DND-41 (cell line): ENCODE measurements at regions not wholly inside any gene's neighbourhood (a gene's known extent, or its start where the extent isn't known, plus 50 kb on each side); places are given as distances from the start of the nearest gene placed in this dataset.

Experiments used
- ATAC-seq: fragments of 200-7000 bp; cut with Tn5 transposase; 3 replicates; pipeline ENCODE4 v1.9.1; 2021; ENCODE audit warnings: low read depth; ENCODE audit not compliant: insufficient read depth
- DNase-seq: peaks from one replicate; pipeline ENCODE4 v3.0.0-alpha.2; 2020
- H2AFZ ChIP-seq: 2 replicates; pipeline ENCODE4 v1.6.0; 2012; ENCODE audit warnings: low read depth, low read length
- H3K27ac ChIP-seq: 2 replicates; pipeline ENCODE4 v1.5.1; 2012; ENCODE audit warnings: low read length, inconsistent platforms
- H3K27me3 ChIP-seq: fragments of 200-600 bp; sonication (generic); 2 replicates; pipeline ENCODE4 v1.6.0; 2012; ENCODE audit warnings: low read length, mild to moderate bottlenecking, inconsistent platforms; ENCODE audit not compliant: insufficient read depth, poor library complexity
- H3K36me3 ChIP-seq: 2 replicates; pipeline ENCODE4 v1.5.1; 2012; ENCODE audit warnings: low read length, inconsistent platforms; ENCODE audit not compliant: insufficient read depth
- H3K4me1 ChIP-seq: 2 replicates; pipeline ENCODE4 v1.5.1; 2012; ENCODE audit warnings: mild to moderate bottlenecking, low read length; ENCODE audit not compliant: insufficient read depth
- H3K4me2 ChIP-seq: 2 replicates; pipeline ENCODE4 v1.6.0; 2012; ENCODE audit warnings: mild to moderate bottlenecking, moderate library complexity, low read length, inconsistent platforms; ENCODE audit not compliant: insufficient read depth
- H3K4me3 ChIP-seq, 2 experiments: fragments of 200-600 bp in 1 of 2; shearing (Covaris generic) in 1 of 2; 2 replicates each; pipeline ENCODE4 v1.5.1; 2012 to 2016; ENCODE audit warnings: inconsistent platforms in 2 of 2, low read length in 2 of 2, mild to moderate bottlenecking in 2 of 2, low read depth in 1 of 2, moderate library complexity in 1 of 2
- H3K79me2 ChIP-seq: 2 replicates; pipeline ENCODE4 v1.6.0; 2012; ENCODE audit warnings: low read length, inconsistent platforms; ENCODE audit not compliant: insufficient read depth
- H3K9ac ChIP-seq: 2 replicates; pipeline ENCODE4 v1.6.0; 2012; ENCODE audit warnings: low read depth, mild to moderate bottlenecking, inconsistent platforms, low read length, moderate library complexity
- H3K9me3 ChIP-seq: 2 replicates; pipeline ENCODE4 v1.5.1; 2012; ENCODE audit warnings: low read length, moderate library complexity, mild to moderate bottlenecking, inconsistent platforms; ENCODE audit not compliant: insufficient read depth, severe bottlenecking
- H4K20me1 ChIP-seq: 2 replicates; pipeline ENCODE4 v1.6.0; 2012; ENCODE audit warnings: low read length; ENCODE audit not compliant: insufficient read depth
- CTCF ChIP-seq: IDR thresholded peaks from 2 replicates; pipeline ENCODE4 v1.5.1; 2012; ENCODE audit warnings: borderline replicate concordance, low read length, moderate library complexity, mild to moderate bottlenecking; ENCODE audit not compliant: poor library complexity, severe bottlenecking; ENCODE audit errors: extremely low read depth
- EZH2 ChIP-seq: IDR thresholded peaks from 3 replicates; pipeline ENCODE4 v1.6.1; 2012; ENCODE audit warnings: borderline replicate concordance, low read depth, mild to moderate bottlenecking, moderate library complexity, low read length, inconsistent platforms; ENCODE audit not compliant: severe bottlenecking

GRCh38 chr1:60563777-60564535 is 490.4 kb upstream of the C1orf87 start:
- Histone ChIP-seq H3K4me3 (no peak overlapping the region), H3K9ac (no peak overlapping the region), H3K36me3 (no peaks in the 10 kb centered on the region), H3K4me2 (no peak overlapping the region), H3K9me3 (no peaks in the 10 kb centered on the region), H3K27me3 (no peaks in the 10 kb centered on the region), H3K4me1 (no peaks in the 10 kb centered on the region), H3K27ac (no peak overlapping the region), H2AFZ (no peak overlapping the region), H4K20me1 (no peaks in the 10 kb centered on the region), H3K79me2 (no peaks in the 10 kb centered on the region)
- ATAC-seq, result no peak
- no peak for TF ChIP-seq EZH2
- no peak for TF ChIP-seq CTCF
- DNase-seq, result no peak

- Histone ChIP-seq H3K27ac (no peak overlapping the region), H4K20me1 (no peaks in the 10 kb centered on the region), H3K4me3 (no peak overlapping the region), H3K9me3 (no peaks in the 10 kb centered on the region), H2AFZ (no peak overlapping the region), H3K4me1 (no peaks in the 10 kb centered on the region), H3K36me3 (no peaks in the 10 kb centered on the region), H3K27me3 (no peaks in the 10 kb centered on the region), H3K9ac (no peak overlapping the region), H3K4me2 (no peak overlapping the region), H3K79me2 (no peaks in the 10 kb centered on the region)
- no peak for DNase-seq
- no peak for TF ChIP-seq EZH2
- no peak for TF ChIP-seq CTCF
- ATAC-seq, result no peak
Measured at GRCh38 chr1:60562740-60563139, 489.2 kb upstream of the C1orf87 start.

DNA sequence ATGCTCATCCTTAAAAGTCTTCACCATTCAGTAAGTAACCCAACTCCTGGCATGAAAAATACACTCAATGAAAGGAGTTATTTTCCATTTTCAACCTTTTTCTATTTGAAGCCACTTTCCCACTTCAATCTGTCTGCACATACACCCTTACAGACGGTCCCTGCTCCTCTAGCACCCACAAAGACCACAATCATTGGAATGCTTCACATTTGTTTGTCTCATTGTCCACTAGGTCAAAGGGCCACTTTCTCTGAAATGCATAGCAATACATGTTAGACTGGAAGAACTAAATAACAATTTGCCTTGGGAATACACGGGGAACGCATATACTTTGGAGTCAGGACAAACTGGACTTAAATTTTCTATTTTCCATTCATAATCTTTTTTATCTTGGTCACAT is 487.1 kb upstream of the C1orf87 start:
- Histone ChIP-seq H3K9me3 (no peaks in the 10 kb centered on the region), H2AFZ (no peak overlapping the region), H3K4me1 (no peaks in the 10 kb centered on the region), H3K9ac (no peak overlapping the region), H3K36me3 (no peaks in the 10 kb centered on the region), H4K20me1 (no peaks in the 10 kb centered on the region), H3K4me3 (no peak overlapping the region), H3K27ac (no peak overlapping the region), H3K27me3 (no peaks in the 10 kb centered on the region), H3K79me2 (no peaks in the 10 kb centered on the region), H3K4me2 (no peak overlapping the region)
- TF ChIP-seq CTCF (no peak), EZH2 (no peak)
- no peak for DNase-seq
- ATAC-seq, result no peak

GRCh38 chr1:60558236-60558635 is 484.7 kb upstream of the C1orf87 start:
- H3K27me3 ChIP-seq, result no peaks in the 10 kb centered on the region
- no peak for DNase-seq
- H3K27ac ChIP-seq, result no peak overlapping the region
- no peaks in the 10 kb centered on the region for H3K4me1 ChIP-seq
- TF ChIP-seq CTCF, result no peak
- TF ChIP-seq EZH2, result no peak
- H3K9ac ChIP-seq, result no peak overlapping the region
- no peak overlapping the region for H3K4me3 ChIP-seq
- H3K4me2 ChIP-seq, result no peak overlapping the region
- no peak overlapping the region for H2AFZ ChIP-seq
- H3K79me2 ChIP-seq, result no peaks in the 10 kb centered on the region
- H4K20me1 ChIP-seq, result no peaks in the 10 kb centered on the region
- no peaks in the 10 kb centered on the region for H3K9me3 ChIP-seq
- ATAC-seq, result no peak
- H3K36me3 ChIP-seq, result no peaks in the 10 kb centered on the region
